SKM-1 treated with dmso at 0.1 percent for 144 hours (cell line): ENCODE measurements at regions not wholly inside any gene's neighbourhood (a gene's known extent, or its start where the extent isn't known, plus 50 kb on each side); places are given as distances from the start of the nearest gene placed in this dataset.
"Not testable (repeated sequence)": the region's sequence is repeated elsewhere in the genome, so short reads cannot be mapped to it uniquely, and the experiment has no call there.

Experiments
- DNase-seq: peaks from one replicate; lab custom pipeline; 2025; ENCODE audit not compliant: unreplicated experiment; lab: John Stamatoyannopoulos, UW

GRCh38 chr7:36035186-36035585, 117.9 kb upstream of the EEPD1 start:
- no peak for DNase-seq

GRCh38 chr7:36036590-36036989, 116.5 kb upstream of the EEPD1 start:
- no peak for DNase-seq

- peak; percentile 57 for DNase-seq
These were observed 115.9 kb upstream of the EEPD1 start for GRCh38 chr7:36037121-36037662.

GRCh38 chr7:36038063-36038721, 114.9 kb upstream of the EEPD1 start:
- DNase-seq, result no peak

GRCh38 chr7:36039243-36039642, 113.8 kb upstream of the EEPD1 start:
- no peak for DNase-seq

- no peak for DNase-seq
These were observed 113.4 kb upstream of the EEPD1 start for GRCh38 chr7:36039671-36040070.

GRCh38 chr7:36040679-36041078, 112.4 kb upstream of the EEPD1 start:
- DNase-seq, result no peak

GRCh38 chr7:36044101-36044892, 108.8 kb upstream of the EEPD1 start:
- no peak for DNase-seq

- DNase-seq, result no peak
These were observed 107.7 kb upstream of the EEPD1 start for GRCh38 chr7:36045326-36045725.

DNA sequence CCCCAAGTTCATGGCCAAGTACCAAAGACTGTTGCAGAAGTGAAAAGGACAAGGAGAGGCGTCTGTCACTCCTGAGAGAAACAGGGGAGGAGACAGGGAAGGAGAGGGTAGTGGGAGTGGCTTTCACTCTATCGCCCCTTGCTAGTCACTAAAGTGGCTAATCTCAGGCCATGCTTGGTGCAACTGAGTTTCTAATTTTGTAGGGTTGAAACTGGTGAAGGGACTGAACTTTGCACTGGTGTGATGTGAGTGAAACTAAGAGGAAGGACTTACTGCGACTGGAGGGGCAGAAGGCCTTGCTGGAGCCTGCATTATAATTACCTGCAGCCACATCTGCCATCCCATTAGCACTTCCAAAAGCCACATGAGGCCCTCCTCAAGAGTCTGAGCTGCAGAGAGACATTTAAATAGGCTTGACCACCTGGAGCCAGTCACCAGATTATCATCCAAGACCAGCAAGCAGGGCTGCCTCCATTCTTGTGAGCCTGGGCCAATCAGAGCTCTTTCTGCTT, 107.2 kb upstream of the EEPD1 start:
- no peak for DNase-seq

- DNase-seq, result peak; percentile 34
These were observed 105.9 kb upstream of the EEPD1 start for GRCh38 chr7:36047091-36047658.

DNA sequence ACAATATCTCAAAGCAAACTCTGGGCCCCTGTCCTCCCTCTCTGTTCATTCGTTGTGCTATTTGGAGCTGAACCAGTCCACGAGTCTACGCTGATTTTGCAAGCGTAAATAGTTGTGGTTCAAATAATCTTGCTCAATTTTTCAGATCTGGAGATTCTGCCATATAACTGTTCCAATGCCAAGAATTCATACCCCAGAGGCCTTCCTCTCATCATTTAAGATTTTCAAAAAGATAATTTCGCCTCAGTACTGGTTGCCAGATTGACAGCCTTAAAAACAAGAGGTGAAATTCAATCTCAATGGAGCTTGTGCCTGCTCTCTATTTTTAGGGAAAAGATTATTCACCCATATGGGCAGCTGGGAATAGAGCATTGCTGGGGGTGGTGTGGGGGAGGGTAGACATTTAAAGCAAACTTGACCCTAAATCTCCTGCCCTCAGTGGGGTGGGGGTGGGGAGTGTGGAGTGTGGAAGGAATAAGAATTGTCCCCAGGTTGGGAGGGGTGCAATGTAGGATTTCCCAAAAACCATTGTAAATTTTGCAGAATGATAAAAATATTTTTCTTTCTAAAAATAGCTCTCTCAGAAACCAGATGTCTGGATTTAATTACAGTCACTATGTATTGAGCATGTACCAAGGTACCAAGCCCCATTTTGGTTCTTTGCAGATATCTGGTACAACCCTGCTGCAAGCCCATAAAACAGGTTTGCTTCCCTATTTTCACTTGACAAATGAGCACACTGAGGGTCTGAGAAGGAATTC, 104.7 kb upstream of the EEPD1 start:
- peak; percentile 38 for DNase-seq

- no peak for DNase-seq
These were observed 104.2 kb upstream of the EEPD1 start for GRCh38 chr7:36048902-36049240.

DNA sequence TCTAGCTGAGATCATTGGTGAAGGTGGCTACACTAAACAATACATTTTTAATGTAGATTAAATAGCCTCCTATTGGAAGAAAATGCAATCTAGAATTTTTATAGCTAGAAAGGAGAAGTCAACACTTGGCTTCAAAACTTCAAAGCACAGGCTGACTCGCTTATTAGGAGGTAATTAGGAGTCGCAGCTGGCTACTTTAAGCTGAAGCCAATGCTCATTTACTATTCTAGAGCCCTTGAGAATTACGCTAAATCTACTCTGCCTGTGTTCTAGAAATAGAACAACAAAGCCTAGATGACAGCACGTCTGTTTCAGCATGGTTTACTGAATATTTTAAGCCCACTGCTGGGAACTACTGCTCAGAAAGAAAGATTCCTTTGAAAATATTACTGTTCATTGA, 101.6 kb upstream of the EEPD1 start:
- no peak for DNase-seq

DNA sequence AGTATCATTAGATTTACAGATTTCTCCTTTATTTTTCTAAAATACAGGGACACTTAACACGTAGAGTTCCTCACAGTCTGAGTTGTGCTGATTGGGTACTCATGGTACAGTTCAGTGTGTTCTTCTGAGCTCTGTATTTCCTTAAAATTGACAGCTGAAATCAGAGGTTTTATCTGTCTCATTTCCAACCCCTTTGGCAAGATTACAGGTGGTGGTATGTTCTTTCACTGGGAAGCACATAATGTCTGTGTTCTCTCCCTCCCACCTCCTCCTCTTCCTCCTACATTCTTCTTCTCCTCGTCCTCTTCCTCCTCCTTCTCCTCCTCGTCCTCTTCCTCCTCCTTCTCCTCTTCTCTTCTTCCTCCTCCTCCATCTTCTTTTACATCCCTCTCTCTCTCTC, 99.5 kb upstream of the EEPD1 start:
- DNase-seq, result no peak

- DNase-seq, result no peak
These were observed 98.4 kb upstream of the EEPD1 start for GRCh38 chr7:36054637-36055036.

DNA sequence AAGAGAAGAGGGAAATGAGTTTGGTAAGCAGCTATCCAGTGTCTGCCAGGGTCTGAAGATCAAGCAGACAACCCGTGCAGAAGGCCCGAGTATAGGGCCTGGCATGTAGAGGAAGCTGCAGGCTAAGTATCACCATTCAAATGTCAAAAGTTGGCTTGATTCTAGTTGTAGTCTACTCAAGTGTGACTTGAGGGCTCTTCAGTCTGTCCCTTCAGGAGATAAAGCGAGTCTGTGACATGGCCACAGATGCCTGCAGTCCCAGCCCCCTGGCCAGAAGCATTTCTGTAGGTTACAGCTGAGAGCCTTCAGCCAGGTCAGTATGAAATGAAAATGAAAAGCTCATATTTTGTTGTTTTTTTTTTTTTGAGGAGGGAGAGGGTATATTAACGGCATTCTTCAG, 97.8 kb upstream of the EEPD1 start:
- no peak for DNase-seq

- peak; percentile 44 for DNase-seq
These were observed 95.7 kb upstream of the EEPD1 start for GRCh38 chr7:36057323-36057722.

DNA sequence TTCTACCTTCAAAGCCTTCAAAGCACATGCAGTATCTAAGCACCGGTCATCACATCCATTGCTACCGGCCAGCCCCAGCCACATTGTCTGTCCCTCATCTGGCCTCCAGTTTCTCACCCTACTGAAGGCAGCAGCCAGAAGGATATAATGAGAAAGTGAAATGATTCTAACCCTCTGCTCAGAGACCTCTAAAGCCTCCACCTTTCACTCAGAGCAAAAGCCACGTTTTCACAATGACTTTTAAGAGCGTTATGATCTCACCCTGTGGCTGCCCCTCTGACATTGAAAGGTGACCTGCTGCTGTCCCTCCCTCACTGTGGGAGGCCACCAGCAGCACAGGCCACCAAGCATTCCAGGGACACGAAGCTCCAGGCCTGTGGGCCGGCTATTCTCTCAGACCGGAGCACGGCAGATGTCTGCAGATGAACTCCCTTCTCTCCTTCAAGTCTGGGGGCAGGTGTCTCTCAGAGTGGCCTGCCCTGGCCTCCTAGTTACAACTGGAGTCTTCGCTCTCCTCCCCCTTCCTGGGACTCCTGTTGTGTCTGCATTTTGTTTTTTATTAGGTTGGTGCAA, 94.9 kb upstream of the EEPD1 start:
- no peak for DNase-seq

DNA sequence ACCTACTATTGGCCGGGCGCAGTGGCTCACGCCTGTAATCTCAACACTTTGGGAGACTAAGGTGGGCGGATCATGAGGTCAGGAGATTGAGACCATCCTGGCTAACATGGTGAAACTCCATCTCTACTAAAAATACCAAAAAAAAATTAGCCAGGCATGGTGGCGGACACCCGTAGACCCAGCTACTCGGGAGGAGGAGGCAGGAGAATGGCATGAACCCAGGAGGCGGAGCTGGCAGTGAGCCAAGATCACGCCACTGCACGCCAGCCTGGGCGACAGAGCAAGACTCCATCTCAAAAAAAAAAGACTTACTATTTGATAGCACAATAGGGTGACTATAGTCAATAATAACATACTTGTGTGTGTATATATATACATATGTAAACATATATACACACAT, 92.7 kb upstream of the EEPD1 start:
- DNase-seq, result not testable (repeated sequence)
